HK-2 (cell line): ENCODE measurements at regions not wholly inside any gene's neighbourhood (a gene's known extent, or its start where the extent isn't known, plus 50 kb on each side); places are given as distances from the start of the nearest gene placed in this dataset.
"Not testable (repeated sequence)": the region's sequence is repeated elsewhere in the genome, so short reads cannot be mapped to it uniquely, and the experiment has no call there.

Experiments used
- DNase-seq: peaks from one replicate; pipeline ENCODE4 v3.0.0-alpha.2; 2018; ENCODE audit not compliant: unreplicated experiment

- DNase-seq: no peak
Observed at GRCh38 chr18:10119991-10120390, 206.2 kb downstream of the VAPA start.

GRCh38 chr18:10120622-10121021 lies 206.8 kb downstream of the VAPA start:
- no peak for DNase-seq

- no peak for DNase-seq
Observed at GRCh38 chr18:10121028-10121427, 207.2 kb downstream of the VAPA start.

GRCh38 chr18:10121786-10122515 lies 208.1 kb downstream of the VAPA start:
- DNase-seq: no peak

- no peak for DNase-seq
Observed at GRCh38 chr18:10122988-10123950, 209.5 kb downstream of the VAPA start.

- no peak for DNase-seq
Observed at GRCh38 chr18:10124071-10124470, 210.3 kb downstream of the VAPA start.

GRCh38 chr18:10124557-10124956 lies 210.7 kb downstream of the VAPA start:
- DNase-seq: no peak

GRCh38 chr18:10124967-10125366 lies 211.2 kb downstream of the VAPA start:
- DNase-seq: no peak

- no peak for DNase-seq
Observed at GRCh38 chr18:10127729-10128128, 213.9 kb downstream of the VAPA start.

GRCh38 chr18:10128921-10129501 lies 215.2 kb downstream of the VAPA start:
- no peak for DNase-seq

GRCh38 chr18:10130606-10131005 lies 216.8 kb downstream of the VAPA start:
- no peak for DNase-seq

GRCh38 chr18:10131081-10131459 lies 217.3 kb downstream of the VAPA start:
- DNase-seq: no peak

GRCh38 chr18:10131460-10132395 lies 217.9 kb downstream of the VAPA start:
- DNase-seq: no peak

- no peak for DNase-seq
Observed at GRCh38 chr18:10133516-10133915, 219.7 kb downstream of the VAPA start.

GRCh38 chr18:10134204-10134603 lies 220.4 kb downstream of the VAPA start:
- no peak for DNase-seq

- DNase-seq: not testable (repeated sequence)
Observed at GRCh38 chr18:10134749-10135148, 220.9 kb downstream of the VAPA start.

GRCh38 chr18:10135302-10135926 lies 221.6 kb downstream of the VAPA start:
- DNase-seq: no peak

GRCh38 chr18:10138719-10139118 lies 224.9 kb downstream of the VAPA start:
- no peak for DNase-seq

- no peak for DNase-seq
Observed at GRCh38 chr18:10139783-10140410, 226.1 kb downstream of the VAPA start.

- no peak for DNase-seq
Observed at GRCh38 chr18:10140461-10141282, 226.9 kb downstream of the VAPA start.
